Thymus (tissue), 11 donors: ENCODE measurements at regions not wholly inside any gene's neighbourhood (a gene's known extent, or its start where the extent isn't known, plus 50 kb on each side); places are given as distances from the start of the nearest gene placed in this dataset.

Source experiments
- DNase-seq, 9 donors: peaks; one replicate each; pipeline ENCODE4 v3.0.0-alpha.2; 2013; ENCODE audit warnings: low spot score in 9 of 9, low read depth in 6 of 9, missing footprints in 1 of 9
- H3K27ac ChIP-seq, 2 donors: one replicate each; pipeline ENCODE4 v1.5.1; 2013; ENCODE audit warnings: control low read depth in 1 of 2, low read depth in 1 of 2, low read length in 1 of 2, mild to moderate bottlenecking in 1 of 2, moderate library complexity in 1 of 2
- H3K27me3 ChIP-seq, 2 donors: one replicate each; pipeline ENCODE4 v1.5.1; 2013; ENCODE audit warnings: low read length in 1 of 2; ENCODE audit not compliant: control insufficient read depth in 2 of 2, insufficient read depth in 1 of 2
- H3K36me3 ChIP-seq, 2 donors: one replicate each; pipeline ENCODE4 v1.5.1; 2013; ENCODE audit warnings: low read length in 1 of 2, mild to moderate bottlenecking in 1 of 2, moderate library complexity in 1 of 2; ENCODE audit not compliant: control insufficient read depth in 2 of 2, insufficient read depth in 2 of 2
- H3K4me1 ChIP-seq, 2 donors: one replicate each; pipeline ENCODE4 v1.5.1; 2013; ENCODE audit warnings: low read length in 2 of 2; ENCODE audit not compliant: control insufficient read depth in 2 of 2, insufficient read depth in 2 of 2
- H3K4me3 ChIP-seq, 2 donors: one replicate each; pipeline ENCODE4 v1.5.1; 2013; ENCODE audit warnings: low read length in 2 of 2, control low read depth in 1 of 2, mild to moderate bottlenecking in 1 of 2
- H3K9me3 ChIP-seq, 2 donors: one replicate each; pipeline ENCODE4 v1.5.1; 2013; ENCODE audit warnings: low read length in 1 of 2, mild to moderate bottlenecking in 1 of 2; ENCODE audit not compliant: control insufficient read depth in 2 of 2, insufficient read depth in 1 of 2
- WGBS: extraction: QIAGEN DNeasy Blood & Tissue Kit; methylation state at CpG from one replicate; pipeline ENCODE4 v1.1.7; 2013; 5-methylcytosine and 5-hydroxymethylcytosine counted together
- donor health status: healthy.

DNA sequence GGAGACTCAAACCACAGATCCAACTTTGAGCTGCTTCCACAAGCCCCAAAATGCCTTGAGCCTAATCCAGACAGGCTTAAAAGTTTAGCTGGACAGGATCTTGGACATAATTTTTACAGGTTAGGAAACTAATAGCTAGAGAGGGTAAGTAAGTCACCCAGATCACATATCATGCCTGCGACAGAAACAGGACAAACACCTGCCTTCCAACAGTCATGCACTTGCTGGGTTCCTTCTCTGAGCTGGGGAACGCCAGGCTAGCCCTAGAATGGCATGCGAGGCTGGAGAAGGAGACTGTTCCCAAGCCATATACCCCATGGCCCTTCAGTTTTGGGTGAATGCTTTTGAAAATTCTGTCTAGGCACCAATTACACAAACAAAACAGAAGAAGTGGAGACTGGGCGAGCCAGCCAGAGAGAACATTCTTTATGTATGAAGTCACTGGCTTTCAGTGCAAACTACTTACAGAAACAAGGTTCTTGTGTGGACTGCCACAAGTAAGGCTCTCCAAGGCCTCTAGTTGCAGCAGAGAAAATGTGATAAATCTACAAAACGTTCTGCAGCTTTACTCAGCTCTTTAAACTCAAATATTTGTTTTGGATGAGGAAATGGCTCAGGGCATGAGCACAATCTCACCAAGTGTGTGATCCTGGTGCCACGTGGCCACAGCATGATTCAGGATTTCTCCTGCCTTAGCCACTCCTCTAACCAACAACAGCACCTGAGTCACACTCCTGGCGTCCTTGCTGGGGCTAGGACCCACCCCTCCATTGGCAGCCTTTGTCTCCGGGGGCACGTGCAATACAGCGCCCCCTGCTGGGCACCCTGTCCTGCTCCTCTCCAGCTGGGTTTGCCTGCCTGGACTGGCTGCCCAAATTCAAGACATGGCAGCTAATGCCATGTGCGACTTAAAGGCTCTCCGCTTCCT lies 73.4 kb upstream of the UBL3 start:
- H3K27ac ChIP-seq = peak overlapping the region; percentile 15 to 27
- WGBS = 56% methylated on average over 12 of the region's 12 CpGs

GRCh38 chr13:29922896-29923295 lies 72.5 kb upstream of the UBL3 start:
- H3K4me1 ChIP-seq = peaks cover 21 to 34% of the 10 kb centered on the region in 2 donors
- H3K27me3 ChIP-seq = no peaks in the 10 kb centered on the region
- H3K4me3 ChIP-seq = no peak overlapping the region
- H3K27ac ChIP-seq = no peak overlapping the region
- H3K36me3 ChIP-seq = no peaks in the 10 kb centered on the region
- no peaks in the 10 kb centered on the region for H3K9me3 ChIP-seq
- WGBS = 94% methylated on average over 3 of the region's 3 CpGs
- no peak for DNase-seq

More for the DNA sequence above, 73.4 kb upstream of the UBL3 start:
- Histone ChIP-seq H3K36me3 (no peaks in the 10 kb centered on the region), H3K4me3 (no peak overlapping the region), H3K27me3 (no peaks in the 10 kb centered on the region), H3K9me3 (no peaks in the 10 kb centered on the region), H3K4me1 (peaks cover 21 to 34% of the 10 kb centered on the region in 2 donors)
- DNase-seq = peak in 5 of 9 donors; percentile 24 to 58 (median 51)

DNA sequence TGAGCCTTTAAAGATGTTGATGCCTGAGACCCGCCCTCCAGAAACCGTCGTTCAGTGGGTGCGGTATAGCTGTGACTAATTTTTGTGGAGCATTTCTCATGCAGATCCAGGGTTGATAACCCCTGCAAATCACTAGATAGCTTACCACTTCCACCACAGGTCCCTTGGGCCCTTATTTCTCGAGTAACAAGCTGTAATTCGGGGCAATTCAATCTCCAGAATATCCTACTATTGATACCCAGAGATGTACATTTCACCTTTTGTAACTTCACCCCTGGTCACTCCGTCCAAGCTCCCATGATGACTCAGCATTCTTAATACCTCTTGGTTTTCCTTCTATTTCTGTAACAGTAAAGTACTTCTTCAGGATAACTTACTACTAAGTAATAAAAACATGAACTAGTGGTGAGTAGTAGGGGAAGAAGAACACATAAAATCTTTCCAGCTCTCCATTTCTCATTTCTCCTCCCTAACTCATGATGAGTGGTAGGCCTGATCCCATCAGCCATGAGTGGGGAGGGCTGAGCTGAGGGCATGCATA lies 71.9 kb upstream of the UBL3 start:
- H3K4me3 ChIP-seq = no peak overlapping the region
- H3K27me3 ChIP-seq = no peaks in the 10 kb centered on the region
- H3K27ac ChIP-seq = no peak overlapping the region
- H3K4me1 ChIP-seq = peaks cover 21 to 34% of the 10 kb centered on the region in 2 donors
- no peaks in the 10 kb centered on the region for H3K9me3 ChIP-seq
- 97% methylated on average over 7 of the region's 7 CpGs for WGBS
- no peaks in the 10 kb centered on the region for H3K36me3 ChIP-seq
- DNase-seq = no peak

DNA sequence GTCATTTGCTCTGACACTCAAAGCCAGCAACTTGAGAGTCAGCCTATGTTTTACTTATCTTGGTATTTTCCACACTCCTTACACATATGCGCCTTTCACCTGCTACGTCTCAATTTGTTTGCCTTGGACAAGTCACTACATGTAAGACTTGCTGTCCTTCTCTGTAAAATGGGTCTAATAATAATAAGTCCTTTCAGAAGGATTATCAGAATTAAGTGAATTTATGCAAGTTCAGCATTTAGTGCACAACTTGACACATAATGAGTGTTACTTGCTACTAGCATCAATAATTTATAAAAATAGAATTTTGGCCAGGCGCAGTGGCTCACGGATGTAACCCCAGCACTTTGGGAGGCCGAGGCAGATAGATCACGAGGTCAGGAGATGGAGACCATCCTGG lies 71.1 kb upstream of the UBL3 start:
- no peaks in the 10 kb centered on the region for H3K36me3 ChIP-seq
- H3K27ac ChIP-seq = no peak overlapping the region
- no peaks in the 10 kb centered on the region for H3K9me3 ChIP-seq
- WGBS = 98% methylated on average over 6 of the region's 6 CpGs
- peaks cover 21 to 34% of the 10 kb centered on the region in 2 donors for H3K4me1 ChIP-seq
- H3K4me3 ChIP-seq = no peak overlapping the region
- no peaks in the 10 kb centered on the region for H3K27me3 ChIP-seq
- DNase-seq = no peak

DNA sequence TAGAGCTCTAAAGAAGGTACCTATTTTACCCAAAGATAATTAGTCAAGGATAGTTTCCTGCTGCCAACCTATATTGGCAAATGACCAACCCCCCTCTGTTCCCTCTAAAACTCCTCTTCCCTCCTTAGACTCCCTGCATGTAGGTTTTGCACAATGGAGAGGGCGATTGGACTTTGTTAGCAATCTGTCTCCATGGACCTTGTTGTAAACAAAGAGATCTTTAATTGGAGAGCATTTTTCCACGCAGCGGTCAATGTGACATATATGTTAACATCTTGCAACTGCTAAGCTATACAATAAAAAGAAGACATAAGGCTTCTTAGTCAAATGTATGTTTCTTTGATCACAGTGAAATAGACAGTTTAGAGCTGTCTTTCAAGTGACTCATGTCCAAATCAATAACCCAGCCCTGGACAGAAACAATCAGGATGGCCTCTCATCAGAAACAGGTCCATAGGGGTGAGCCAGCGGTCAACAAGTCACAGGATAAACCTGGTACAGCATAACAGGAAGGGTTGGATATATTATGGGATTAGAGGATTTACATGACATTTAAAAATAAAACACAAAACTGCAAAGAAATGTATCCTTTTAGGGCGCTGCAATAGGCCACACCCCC lies 69.7 kb upstream of the UBL3 start:
- H3K9me3 ChIP-seq = no peaks in the 10 kb centered on the region
- H3K27me3 ChIP-seq = no peaks in the 10 kb centered on the region
- no peak overlapping the region for H3K27ac ChIP-seq
- no peaks in the 10 kb centered on the region for H3K36me3 ChIP-seq
- H3K4me3 ChIP-seq = no peak overlapping the region
- WGBS = 77% methylated on average over 5 of the region's 5 CpGs
- DNase-seq = no peak
- peaks cover 21 to 26% of the 10 kb centered on the region in 2 donors for H3K4me1 ChIP-seq

GRCh38 chr13:29918845-29919244 lies 68.4 kb upstream of the UBL3 start:
- no peak overlapping the region for H3K27ac ChIP-seq
- no peaks in the 10 kb centered on the region for H3K27me3 ChIP-seq
- no peaks in the 10 kb centered on the region for H3K36me3 ChIP-seq
- no peak for DNase-seq
- H3K9me3 ChIP-seq = no peaks in the 10 kb centered on the region
- H3K4me1 ChIP-seq = peaks cover 11 to 16% of the 10 kb centered on the region in 2 donors
- 99% methylated on average over 4 of the region's 4 CpGs for WGBS
- H3K4me3 ChIP-seq = no peak overlapping the region

- Histone ChIP-seq H3K36me3 (no peaks in the 10 kb centered on the region), H3K4me3 (no peak overlapping the region), H3K27ac (no peak overlapping the region), H3K9me3 (no peaks in the 10 kb centered on the region), H3K27me3 (no peaks in the 10 kb centered on the region), H3K4me1 (peaks cover 1 to 4% of the 10 kb centered on the region in 2 donors)
- 93% methylated on average over 3 of the region's 3 CpGs for WGBS
- DNase-seq = no peak
Observed at GRCh38 chr13:29917650-29918049, 67.2 kb upstream of the UBL3 start.

DNA sequence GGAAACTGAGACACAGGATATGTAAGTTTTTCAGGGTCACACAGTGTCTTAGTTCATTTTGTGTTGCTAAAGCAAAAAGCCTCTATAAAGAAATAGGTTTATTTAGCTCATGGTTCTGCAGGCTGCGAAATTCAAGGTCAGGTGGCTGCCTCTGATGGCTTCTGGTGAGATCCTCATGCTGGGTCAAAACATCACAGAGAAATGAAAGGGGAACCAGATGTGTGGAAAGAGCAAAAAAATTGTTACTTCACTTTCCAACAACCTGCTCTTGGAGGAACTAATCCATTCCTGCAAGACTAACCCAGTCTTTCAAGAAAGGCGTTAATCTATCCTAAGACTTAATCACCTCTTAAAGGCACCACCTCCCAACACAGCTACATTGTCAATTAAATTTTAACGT lies 64.2 kb upstream of the UBL3 start:
- Histone ChIP-seq H3K27me3 (peaks cover 0 to 2% of the 10 kb centered on the region in 2 donors), H3K27ac (no peak overlapping the region), H3K4me3 (no peak overlapping the region), H3K9me3 (no peaks in the 10 kb centered on the region), H3K4me1 (peaks cover 0 to 3% of the 10 kb centered on the region in 2 donors), H3K36me3 (no peaks in the 10 kb centered on the region)
- 95% methylated on average over 3 of the region's 3 CpGs for WGBS
- DNase-seq = no peak

- no peaks in the 10 kb centered on the region for H3K36me3 ChIP-seq
- no peak for DNase-seq
- no peaks in the 10 kb centered on the region for H3K9me3 ChIP-seq
- no peak overlapping the region for H3K27ac ChIP-seq
- no peak overlapping the region for H3K4me3 ChIP-seq
- peaks cover 0 to 2% of the 10 kb centered on the region in 2 donors for H3K27me3 ChIP-seq
- peaks cover 0 to 3% of the 10 kb centered on the region in 2 donors for H3K4me1 ChIP-seq
- WGBS = 93% methylated on average over 7 of the region's 7 CpGs
Observed at GRCh38 chr13:29911781-29912418, 61.5 kb upstream of the UBL3 start.
